ENCODE measurements at regions not wholly inside any gene's neighbourhood (a gene's known extent, or its start where the extent isn't known, plus 50 kb on each side); places are given as distances from the start of the nearest gene placed in this dataset.

GRCh38 chr10:81306971-81307782 is 567.8 kb upstream of the NRG3 start:
- Histone ChIP-seq H3K27ac (no peak overlapping the region), H3K9me3 (ENCODE audit: low read depth) (no peaks in the 10 kb centered on the region), H3K4me3 (no peak overlapping the region), H4K20me1 (ENCODE audit: insufficient read depth, poor library complexity, severe bottlenecking) (no peaks in the 10 kb centered on the region), H3K4me1 (ENCODE audit: insufficient read depth) (no peaks in the 10 kb centered on the region), H3K36me3 (replicated peaks; ENCODE audit: insufficient read depth, low read depth) (no peaks in the 10 kb centered on the region), H3K79me2 (no peaks in the 10 kb centered on the region), H3K4me2 (no peak overlapping the region), H3K9me2 (replicated peaks; ENCODE audit: insufficient read depth) (no peaks in the 10 kb centered on the region), H3K27me3 (no peaks in the 10 kb centered on the region), H2AFZ (no peak overlapping the region)
- no peak for TF ChIP-seq EZH2 (IDR thresholded peaks at IDR 0.05; ENCODE audit: borderline replicate concordance)
- no peak for TF ChIP-seq EZH2phosphoT487 (IDR thresholded peaks at IDR 0.05; ENCODE audit: low read depth, severe bottlenecking, unreplicated experiment)
- no peak for TF ChIP-seq CTCF (IDR thresholded peaks at IDR 0.05; ENCODE audit: poor library complexity)
- 82% methylated on average over 4 of the region's 4 CpGs for WGBS (ENCODE audit: low lambda C conversion rate, missing lambda C conversion rate)
- DNase-seq (ENCODE audit: low spot score) = no peak

DNA sequence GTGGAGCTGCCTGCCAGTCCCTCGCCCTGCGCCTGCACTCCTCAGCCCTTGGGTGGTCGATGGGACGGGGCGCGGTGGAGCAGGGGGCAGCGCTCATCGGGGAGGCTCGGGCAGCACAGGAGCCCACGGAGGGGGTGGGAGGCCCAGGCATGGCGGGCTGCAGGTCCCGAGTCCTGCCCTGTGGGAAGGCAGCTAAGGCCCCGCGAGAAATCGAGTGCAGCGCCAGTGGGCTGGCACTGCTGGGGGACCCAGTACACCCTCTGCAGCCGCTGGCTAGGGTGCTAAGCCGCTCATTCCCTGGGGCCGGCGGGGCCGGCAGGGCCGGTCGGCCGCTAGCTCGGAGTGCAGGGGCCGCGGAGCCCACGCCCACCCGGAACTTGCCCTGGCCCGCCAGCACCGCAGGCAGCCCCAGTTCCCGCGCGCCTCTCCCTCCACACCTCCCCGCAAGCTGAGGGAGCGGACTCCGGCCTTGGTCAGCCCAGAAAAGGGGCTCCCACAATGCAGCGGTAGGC is 565.9 kb upstream of the NRG3 start:
- no peaks in the 10 kb centered on the region for H3K9me2 ChIP-seq (replicated peaks; ENCODE audit: insufficient read depth)
- H3K4me1 ChIP-seq (ENCODE audit: insufficient read depth) = no peaks in the 10 kb centered on the region
- no peaks in the 10 kb centered on the region for H4K20me1 ChIP-seq (ENCODE audit: insufficient read depth, poor library complexity, severe bottlenecking)
- no peaks in the 10 kb centered on the region for H3K9me3 ChIP-seq (ENCODE audit: low read depth)
- no peak overlapping the region for H2AFZ ChIP-seq
- no peak overlapping the region for H3K4me2 ChIP-seq
- H3K27ac ChIP-seq = no peak overlapping the region
- no peaks in the 10 kb centered on the region for H3K27me3 ChIP-seq
- 94% methylated on average over 14 of the region's 38 CpGs for WGBS (ENCODE audit: low lambda C conversion rate, missing lambda C conversion rate)
- H3K79me2 ChIP-seq = no peaks in the 10 kb centered on the region
- no peak overlapping the region for H3K4me3 ChIP-seq
- TF ChIP-seq CTCF (IDR thresholded peaks at IDR 0.05; ENCODE audit: poor library complexity) = no peak
- no peak for DNase-seq (ENCODE audit: low spot score)
- no peaks in the 10 kb centered on the region for H3K36me3 ChIP-seq (replicated peaks; ENCODE audit: insufficient read depth, low read depth)

GRCh38 chr10:81314471-81314870 is 560.5 kb upstream of the NRG3 start:
- DNase-seq (ENCODE audit: low spot score) = no peak
- Histone ChIP-seq H3K27ac (no peak overlapping the region), H3K9me3 (ENCODE audit: low read depth) (no peaks in the 10 kb centered on the region), H3K27me3 (no peaks in the 10 kb centered on the region), H3K4me1 (ENCODE audit: insufficient read depth) (no peaks in the 10 kb centered on the region), H4K20me1 (ENCODE audit: insufficient read depth, poor library complexity, severe bottlenecking) (no peaks in the 10 kb centered on the region), H2AFZ (no peak overlapping the region), H3K4me2 (no peak overlapping the region), H3K79me2 (no peaks in the 10 kb centered on the region), H3K36me3 (replicated peaks; ENCODE audit: insufficient read depth, low read depth) (no peaks in the 10 kb centered on the region), H3K4me3 (no peak overlapping the region), H3K9me2 (replicated peaks; ENCODE audit: insufficient read depth) (no peaks in the 10 kb centered on the region)
- TF ChIP-seq EZH2 (IDR thresholded peaks at IDR 0.05; ENCODE audit: borderline replicate concordance) (no peak), EZH2phosphoT487 (IDR thresholded peaks at IDR 0.05; ENCODE audit: low read depth, severe bottlenecking, unreplicated experiment) (no peak), CTCF (IDR thresholded peaks at IDR 0.05; ENCODE audit: poor library complexity) (no peak)
- WGBS (ENCODE audit: low lambda C conversion rate, missing lambda C conversion rate) = 91% methylated on average over 2 of the region's 2 CpGs
